ENCODE measurements at regions not wholly inside any gene's neighbourhood (a gene's known extent, or its start where the extent isn't known, plus 50 kb on each side); places are given as distances from the start of the nearest gene placed in this dataset.

GRCh38 chr13:87344176-87344575 lies 327.0 kb upstream of the SLITRK5 start:
- no peak for DNase-seq (ENCODE audit: low read depth)

GRCh38 chr13:87355451-87355850 lies 315.7 kb upstream of the SLITRK5 start:
- H3K4me3 ChIP-seq (ENCODE audit: low read depth, low read length), result no peak overlapping the region
- no peak for DNase-seq (ENCODE audit: low read depth)
- TF ChIP-seq CTCF (IDR thresholded peaks at IDR 0.05; ENCODE audit: insufficient read depth, low read depth, low read length), result no peak

More at GRCh38 chr13:87344176-87344575, 327.0 kb upstream of the SLITRK5 start:
- no peak overlapping the region for H3K4me3 ChIP-seq (ENCODE audit: low read depth, low read length)
- TF ChIP-seq CTCF (IDR thresholded peaks at IDR 0.05; ENCODE audit: insufficient read depth, low read depth, low read length), result no peak

GRCh38 chr13:87356314-87356713 lies 314.9 kb upstream of the SLITRK5 start:
- DNase-seq (ENCODE audit: low read depth), result no peak
- no peak for TF ChIP-seq CTCF (IDR thresholded peaks at IDR 0.05; ENCODE audit: insufficient read depth, low read depth, low read length)
- no peak overlapping the region for H3K4me3 ChIP-seq (ENCODE audit: low read depth, low read length)

- H3K4me3 ChIP-seq (ENCODE audit: low read depth, low read length), result no peak overlapping the region
- no peak for TF ChIP-seq CTCF (IDR thresholded peaks at IDR 0.05; ENCODE audit: insufficient read depth, low read depth, low read length)
- DNase-seq (ENCODE audit: low read depth), result no peak
Measured at GRCh38 chr13:87358319-87358718, 312.9 kb upstream of the SLITRK5 start.

- no peak overlapping the region for H3K4me3 ChIP-seq (ENCODE audit: low read depth, low read length)
- no peak for TF ChIP-seq CTCF (IDR thresholded peaks at IDR 0.05; ENCODE audit: insufficient read depth, low read depth, low read length)
- DNase-seq (ENCODE audit: low read depth), result no peak
Measured at GRCh38 chr13:87361216-87361615, 310.0 kb upstream of the SLITRK5 start.

- H3K4me3 ChIP-seq (ENCODE audit: low read depth, low read length), result no peak overlapping the region
- no peak for DNase-seq (ENCODE audit: low read depth)
- TF ChIP-seq CTCF (IDR thresholded peaks at IDR 0.05; ENCODE audit: insufficient read depth, low read depth, low read length), result no peak
Measured at GRCh38 chr13:87368639-87369038, 302.5 kb upstream of the SLITRK5 start.

- DNase-seq (ENCODE audit: low read depth), result no peak
- no peak for TF ChIP-seq CTCF (IDR thresholded peaks at IDR 0.05; ENCODE audit: insufficient read depth, low read depth, low read length)
- H3K4me3 ChIP-seq (ENCODE audit: low read depth, low read length), result no peak overlapping the region
Measured at GRCh38 chr13:87376081-87376480, 295.1 kb upstream of the SLITRK5 start.
